Smooth muscle cell (in vitro differentiated cells): ENCODE measurements at regions not wholly inside any gene's neighbourhood (a gene's known extent, or its start where the extent isn't known, plus 50 kb on each side); places are given as distances from the start of the nearest gene placed in this dataset.

ENCODE experiments used
- DNase-seq: peaks from one replicate; lab custom pipeline; 2025; ENCODE audit not compliant: unreplicated experiment; lab: John Stamatoyannopoulos, UW
- H2AFZ ChIP-seq: fragments of 200-600 bp; sonication (generic); 2 replicates; pipeline ENCODE4 v1.6.0; 2016; ENCODE audit warnings: antibody characterized with exemption, low read depth, mild to moderate bottlenecking
- H3F3A ChIP-seq: fragments of 200-600 bp; sonication (generic); 2 replicates; pipeline ENCODE4 v1.6.0; 2017; ENCODE audit warnings: antibody characterized with exemption, low read depth
- H3K27ac ChIP-seq: fragments of 200-600 bp; sonication (generic); 2 replicates; pipeline ENCODE4 v1.5.1; 2016; ENCODE audit warnings: low read depth, mild to moderate bottlenecking
- H3K27me3 ChIP-seq: fragments of 200-600 bp; sonication (generic); 2 replicates; pipeline ENCODE4 v1.6.1; 2016; ENCODE audit warnings: low read depth, mild to moderate bottlenecking
- H3K36me3 ChIP-seq: fragments of 200-600 bp; sonication (generic); 2 replicates; pipeline ENCODE4 v1.5.1; 2016; ENCODE audit warnings: low read depth
- H3K4me1 ChIP-seq: fragments of 200-600 bp; sonication (generic); 2 replicates; pipeline ENCODE4 v1.5.1; 2016; ENCODE audit warnings: low read depth
- H3K4me2 ChIP-seq: fragments of 200-600 bp; sonication (generic); 2 replicates; pipeline ENCODE4 v1.6.0; 2016; ENCODE audit warnings: mild to moderate bottlenecking
- H3K4me3 ChIP-seq: fragments of 200-600 bp; sonication (generic); 2 replicates; pipeline ENCODE4 v1.5.1; 2016; ENCODE audit warnings: mild to moderate bottlenecking
- H3K79me2 ChIP-seq: fragments of 200-600 bp; sonication (generic); 2 replicates; pipeline ENCODE4 v1.6.0; 2016; ENCODE audit warnings: low read depth, mild to moderate bottlenecking
- H3K9ac ChIP-seq: fragments of 200-600 bp; sonication (generic); 2 replicates; pipeline ENCODE4 v1.6.0; 2016; ENCODE audit warnings: low read depth
- H3K9me3 ChIP-seq: fragments of 200-600 bp; sonication (generic); replicated peaks from 2 replicates; pipeline ENCODE4 v1.5.1; 2016; ENCODE audit warnings: low read depth
- H4K20me1 ChIP-seq: fragments of 200-600 bp; sonication (generic); 2 replicates; pipeline ENCODE4 v1.6.0; 2016; ENCODE audit warnings: low read depth
- WGBS: methylation state at CpG from one replicate; pipeline ENCODE4 v1.1.7; 2016; ENCODE audit warnings: low lambda C conversion rate; 5-methylcytosine and 5-hydroxymethylcytosine counted together
- TF ChIP-seq, protein P1 (sequence below): fragments of 200-600 bp; sonication (generic); IDR thresholded peaks from 2 replicates; pipeline ENCODE4 v1.5.1; 2017; ENCODE audit warnings: borderline replicate concordance, mild to moderate bottlenecking, antibody characterized with exemption; ENCODE audit not compliant: insufficient read depth, poor library complexity, severe bottlenecking

DNA sequence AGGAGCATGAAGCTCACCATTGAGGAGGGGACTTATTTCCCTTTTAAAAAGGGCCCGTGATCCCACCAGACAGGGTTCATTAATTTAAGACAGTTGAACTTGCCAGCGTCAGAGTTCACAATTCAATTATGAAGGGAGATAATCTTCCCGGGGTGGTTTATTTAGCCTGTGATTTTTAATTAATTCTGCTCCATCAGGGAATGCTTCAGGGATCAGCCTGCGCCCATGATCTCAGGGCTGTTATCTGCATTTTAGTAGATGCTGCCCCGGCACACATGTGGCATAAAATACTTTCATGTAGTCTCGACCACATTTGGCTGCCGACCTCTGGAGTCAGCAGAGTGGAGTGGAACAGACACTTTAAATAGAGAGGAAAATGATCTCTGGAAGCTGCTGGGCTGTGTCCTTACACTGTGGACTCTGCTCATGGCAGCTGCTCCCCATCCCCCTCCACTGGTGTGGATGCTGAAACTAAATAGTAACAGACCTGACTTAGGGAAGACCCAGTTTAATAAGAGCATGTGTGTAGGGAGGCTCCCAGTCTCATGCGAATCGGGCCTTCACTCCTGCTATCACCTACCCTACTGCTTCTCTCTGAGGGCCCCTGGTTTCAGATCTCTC, 256.9 kb downstream of the TEX29 start:
- TF ChIP-seq, protein P1, sequence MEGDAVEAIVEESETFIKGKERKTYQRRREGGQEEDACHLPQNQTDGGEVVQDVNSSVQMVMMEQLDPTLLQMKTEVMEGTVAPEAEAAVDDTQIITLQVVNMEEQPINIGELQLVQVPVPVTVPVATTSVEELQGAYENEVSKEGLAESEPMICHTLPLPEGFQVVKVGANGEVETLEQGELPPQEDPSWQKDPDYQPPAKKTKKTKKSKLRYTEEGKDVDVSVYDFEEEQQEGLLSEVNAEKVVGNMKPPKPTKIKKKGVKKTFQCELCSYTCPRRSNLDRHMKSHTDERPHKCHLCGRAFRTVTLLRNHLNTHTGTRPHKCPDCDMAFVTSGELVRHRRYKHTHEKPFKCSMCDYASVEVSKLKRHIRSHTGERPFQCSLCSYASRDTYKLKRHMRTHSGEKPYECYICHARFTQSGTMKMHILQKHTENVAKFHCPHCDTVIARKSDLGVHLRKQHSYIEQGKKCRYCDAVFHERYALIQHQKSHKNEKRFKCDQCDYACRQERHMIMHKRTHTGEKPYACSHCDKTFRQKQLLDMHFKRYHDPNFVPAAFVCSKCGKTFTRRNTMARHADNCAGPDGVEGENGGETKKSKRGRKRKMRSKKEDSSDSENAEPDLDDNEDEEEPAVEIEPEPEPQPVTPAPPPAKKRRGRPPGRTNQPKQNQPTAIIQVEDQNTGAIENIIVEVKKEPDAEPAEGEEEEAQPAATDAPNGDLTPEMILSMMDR, result no peak
- no peaks in the 10 kb centered on the region for H3K79me2 ChIP-seq
- no peaks in the 10 kb centered on the region for H3F3A ChIP-seq
- peaks cover 9% of the 10 kb centered on the region for H3K9me3 ChIP-seq
- H3K4me3 ChIP-seq, result no peak overlapping the region
- H3K4me1 ChIP-seq, result no peaks in the 10 kb centered on the region
- H3K4me2 ChIP-seq, result no peak overlapping the region
- H2AFZ ChIP-seq, result no peak overlapping the region
- no peaks in the 10 kb centered on the region for H3K27me3 ChIP-seq
- 91% methylated on average over 9 of the region's 9 CpGs for WGBS
- DNase-seq, result no peak
- H3K9ac ChIP-seq, result no peak overlapping the region
- no peaks in the 10 kb centered on the region for H3K36me3 ChIP-seq
- no peaks in the 10 kb centered on the region for H4K20me1 ChIP-seq
- H3K27ac ChIP-seq, result no peak overlapping the region

DNA sequence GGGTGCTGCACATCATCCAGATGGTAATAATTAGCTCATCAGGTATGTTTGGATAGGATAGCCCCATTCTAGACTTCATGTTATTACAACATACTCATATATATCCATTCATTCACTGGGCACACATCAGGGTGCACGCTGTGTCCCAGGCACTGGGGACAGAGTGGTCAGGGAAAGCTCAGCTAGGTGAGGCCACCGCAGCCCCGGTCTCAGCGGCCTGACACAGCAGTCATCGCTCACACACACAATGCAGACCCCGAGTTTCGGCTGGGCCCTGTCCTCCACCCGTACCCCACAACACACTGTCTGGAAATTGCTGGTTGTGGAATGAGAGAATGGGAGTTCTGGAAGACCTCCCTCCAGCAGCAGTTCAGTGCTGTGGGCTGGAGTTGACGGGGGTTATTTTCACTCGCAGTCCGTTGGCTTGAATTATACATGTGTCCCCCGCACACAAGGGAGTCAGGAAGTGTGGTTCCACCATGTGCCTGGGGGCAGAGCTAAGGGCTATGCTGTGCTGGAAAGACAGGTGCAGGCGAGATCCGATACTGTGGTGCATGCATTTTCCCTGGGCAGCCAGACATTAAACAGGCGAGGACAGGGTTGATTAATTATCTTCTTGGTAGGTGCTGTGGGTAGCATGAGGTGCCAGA, 257.6 kb downstream of the TEX29 start:
- no peaks in the 10 kb centered on the region for H3K79me2 ChIP-seq
- no peak overlapping the region for H3K4me3 ChIP-seq
- H3K27ac ChIP-seq, result no peak overlapping the region
- no peak for DNase-seq
- H2AFZ ChIP-seq, result no peak overlapping the region
- no peaks in the 10 kb centered on the region for H3K36me3 ChIP-seq
- H4K20me1 ChIP-seq, result no peaks in the 10 kb centered on the region
- 92% methylated on average over 15 of the region's 15 CpGs for WGBS
- no peak overlapping the region for H3K4me2 ChIP-seq
- no peaks in the 10 kb centered on the region for H3F3A ChIP-seq
- H3K9ac ChIP-seq, result no peak overlapping the region
- H3K9me3 ChIP-seq, result peaks cover 8% of the 10 kb centered on the region
- no peaks in the 10 kb centered on the region for H3K27me3 ChIP-seq
- TF ChIP-seq, protein P1, result no peak
- no peaks in the 10 kb centered on the region for H3K4me1 ChIP-seq

DNA sequence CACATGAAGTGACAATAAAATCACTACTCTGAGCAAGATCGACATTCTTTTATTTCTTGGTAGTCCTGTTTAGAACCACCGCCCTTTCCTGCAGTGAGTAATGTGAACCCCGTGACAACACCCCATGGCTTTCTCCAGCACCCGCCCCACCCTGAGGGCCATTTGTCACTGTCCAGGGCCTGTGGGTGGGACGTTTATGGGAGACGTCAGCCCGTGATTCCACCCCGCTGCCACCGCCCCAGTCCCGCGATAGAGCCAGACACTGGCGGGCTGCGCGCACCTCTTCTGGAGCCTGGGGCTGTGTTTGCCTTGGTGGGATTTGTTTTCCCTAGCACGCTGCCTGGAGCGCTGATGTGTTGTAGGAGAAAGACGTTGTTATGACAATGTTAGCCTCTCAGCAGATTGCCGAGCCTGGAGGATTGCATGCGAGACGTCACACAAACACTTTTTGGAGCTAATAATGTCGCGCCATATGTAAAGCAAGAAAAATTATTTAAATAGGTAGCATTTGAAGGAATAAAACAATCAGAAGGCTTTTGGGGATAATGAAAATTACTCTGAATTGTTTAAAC, 263.7 kb downstream of the TEX29 start:
- Histone ChIP-seq H3K4me2 (no peak overlapping the region), H3K9ac (no peak overlapping the region), H3K79me2 (no peaks in the 10 kb centered on the region), H3K27me3 (no peaks in the 10 kb centered on the region), H4K20me1 (no peaks in the 10 kb centered on the region), H3K27ac (no peak overlapping the region), H3K4me3 (no peak overlapping the region), H3K9me3 (no peaks in the 10 kb centered on the region), H3K4me1 (no peaks in the 10 kb centered on the region), H3F3A (no peaks in the 10 kb centered on the region), H2AFZ (no peak overlapping the region), H3K36me3 (no peaks in the 10 kb centered on the region)
- 90% methylated on average over 22 of the region's 22 CpGs for WGBS
- DNase-seq, result no peak
- TF ChIP-seq, protein P1, result no peak
